H9 (cell line): ENCODE measurements at regions not wholly inside any gene's neighbourhood (a gene's known extent, or its start where the extent isn't known, plus 50 kb on each side); places are given as distances from the start of the nearest gene placed in this dataset.

Source experiments
- DNase-seq: peaks from one replicate; pipeline ENCODE4 v3.0.0-alpha.2; 2017
- H2AFZ ChIP-seq: one replicate; pipeline ENCODE4 v1.6.1; 2013; ENCODE audit warnings: mild to moderate bottlenecking, low read length, control low read depth, moderate library complexity
- H2AK5ac ChIP-seq: 2 replicates; pipeline ENCODE4 v1.6.1; 2013; ENCODE audit warnings: low read length, control low read depth, mixed read lengths; ENCODE audit not compliant: insufficient read length
- H2BK120ac ChIP-seq: one replicate; pipeline ENCODE4 v1.6.1; 2013; ENCODE audit warnings: low read depth, mild to moderate bottlenecking, low read length, control low read depth, inconsistent platforms; ENCODE audit not compliant: poor library complexity, severe bottlenecking
- H2BK12ac ChIP-seq: 2 replicates; pipeline ENCODE4 v1.6.1; 2013; ENCODE audit warnings: low read length, control low read depth, mixed read lengths, low read depth; ENCODE audit not compliant: insufficient read length
- H2BK15ac ChIP-seq: 2 replicates; pipeline ENCODE4 v1.6.1; 2013; ENCODE audit warnings: low read depth, low read length, control low read depth
- H2BK20ac ChIP-seq: one replicate; pipeline ENCODE4 v1.6.1; 2013; ENCODE audit warnings: low read depth, mild to moderate bottlenecking, low read length, control low read depth, inconsistent platforms; ENCODE audit not compliant: poor library complexity, severe bottlenecking
- H2BK5ac ChIP-seq: 2 replicates; pipeline ENCODE4 v1.6.1; 2013; ENCODE audit warnings: low read length, control low read depth, mixed read lengths; ENCODE audit not compliant: insufficient read length
- H3K14ac ChIP-seq: 2 replicates; pipeline ENCODE4 v1.6.1; 2013; ENCODE audit warnings: low read length, control low read depth; ENCODE audit not compliant: insufficient read depth
- H3K18ac ChIP-seq: 2 replicates; pipeline ENCODE4 v1.6.1; 2013; ENCODE audit warnings: low read depth, mild to moderate bottlenecking, mixed read lengths, low read length, control low read depth; ENCODE audit not compliant: insufficient read length
- H3K23ac ChIP-seq: 2 replicates; pipeline ENCODE4 v1.6.1; 2013; ENCODE audit warnings: low read length, control low read depth, mixed read lengths, low read depth; ENCODE audit not compliant: insufficient read length
- H3K23me2 ChIP-seq: 2 replicates; pipeline ENCODE4 v1.6.1; 2013; ENCODE audit warnings: low read depth, mild to moderate bottlenecking, mixed read lengths, low read length, control low read depth; ENCODE audit not compliant: insufficient read length, poor library complexity, severe bottlenecking
- H3K27ac ChIP-seq: 2 replicates; pipeline ENCODE4 v1.5.1; 2013; ENCODE audit warnings: low read length, control low read depth, mixed read lengths, low read depth; ENCODE audit not compliant: insufficient read length
- H3K27me3 ChIP-seq: 2 replicates; pipeline ENCODE4 v1.6.1; 2013; ENCODE audit warnings: low read length, control low read depth, inconsistent platforms; ENCODE audit not compliant: insufficient read depth
- H3K4ac ChIP-seq: 2 replicates; pipeline ENCODE4 v1.6.1; 2013; ENCODE audit warnings: low read depth, mild to moderate bottlenecking, control low read depth, inconsistent platforms, low read length, moderate library complexity
- H3K4me1 ChIP-seq: 2 replicates; pipeline ENCODE4 v1.6.1; 2013; ENCODE audit warnings: low read length, control low read depth, inconsistent platforms; ENCODE audit not compliant: insufficient read depth
- H3K4me2 ChIP-seq: 2 replicates; pipeline ENCODE4 v1.6.1; 2013; ENCODE audit warnings: low read length, control low read depth, mixed read lengths; ENCODE audit not compliant: insufficient read length, insufficient read depth
- H3K56ac ChIP-seq: 2 replicates; pipeline ENCODE4 v1.6.1; 2013; ENCODE audit warnings: low read depth, mild to moderate bottlenecking, mixed read lengths, low read length, control low read depth; ENCODE audit not compliant: insufficient read length
- H3K79me1 ChIP-seq: 2 replicates; pipeline ENCODE4 v1.6.1; 2013; ENCODE audit warnings: low read depth, mild to moderate bottlenecking, moderate library complexity, low read length, control low read depth, inconsistent platforms; ENCODE audit not compliant: insufficient read depth, poor library complexity, severe bottlenecking
- H3K79me2 ChIP-seq: 2 replicates; pipeline ENCODE4 v1.6.1; 2013; ENCODE audit warnings: low read length, control low read depth, inconsistent platforms; ENCODE audit not compliant: insufficient read depth
- H3K9ac ChIP-seq: 2 replicates; pipeline ENCODE4 v1.6.1; 2013; ENCODE audit warnings: low read length, control low read depth, mixed read lengths; ENCODE audit not compliant: insufficient read length; ENCODE audit errors: extremely low read depth
- H3K9me3 ChIP-seq: one replicate; pipeline ENCODE4 v1.6.1; 2013; ENCODE audit warnings: low read depth, low read length, inconsistent platforms; ENCODE audit not compliant: control insufficient read depth
- H3T11ph ChIP-seq: one replicate; pipeline ENCODE4 v1.6.1; 2013; ENCODE audit warnings: mild to moderate bottlenecking, low read length, control low read depth, inconsistent platforms
- H4K20me1 ChIP-seq: one replicate; pipeline ENCODE4 v1.6.1; 2013; ENCODE audit not compliant: control insufficient read depth, insufficient read length, insufficient read depth
- H4K5ac ChIP-seq: 2 replicates; pipeline ENCODE4 v1.6.1; 2013; ENCODE audit warnings: low read depth, mild to moderate bottlenecking, mixed read lengths, low read length, control low read depth; ENCODE audit not compliant: insufficient read length
- H4K8ac ChIP-seq: replicated peaks from 2 replicates; pipeline ENCODE4 v1.6.1; 2013; ENCODE audit warnings: low read length, control low read depth, mixed read lengths, low read depth; ENCODE audit not compliant: insufficient read length
- H4K91ac ChIP-seq: 2 replicates; pipeline ENCODE4 v1.6.1; 2013; ENCODE audit warnings: low read depth, mild to moderate bottlenecking, moderate library complexity, mixed read lengths, low read length, control low read depth; ENCODE audit not compliant: insufficient read length
- H3K27ac Mint-ChIP-seq, 3 experiments: 2 replicates in 2 of 3; 3 replicates in 1 of 3; pipeline ENCODE4 v1.8.0; 2020 to 2021; ENCODE audit warnings: mixed read lengths in 3 of 3, mild to moderate bottlenecking in 1 of 3, moderate library complexity in 1 of 3
- H3K27me3 Mint-ChIP-seq: 2 replicates; pipeline ENCODE4 v1.8.0; 2021; ENCODE audit warnings: low read depth, mild to moderate bottlenecking, moderate library complexity, mixed read lengths
- H3K36me3 Mint-ChIP-seq, 3 experiments: 2 replicates in 2 of 3; 3 replicates in 1 of 3; pipeline ENCODE4 v1.8.0; 2020 to 2021; ENCODE audit warnings: low read depth in 3 of 3, mixed read lengths in 3 of 3; ENCODE audit not compliant: insufficient read depth in 1 of 3
- H3K4me1 Mint-ChIP-seq, 2 experiments: 2 replicates each; pipeline ENCODE4 v1.8.0; 2020; ENCODE audit warnings: mixed read lengths in 2 of 2
- H3K4me3 Mint-ChIP-seq, 2 experiments: 2 replicates in 1 of 2; 3 replicates in 1 of 2; pipeline ENCODE4 v1.8.0; 2020 to 2021; ENCODE audit warnings: mild to moderate bottlenecking in 2 of 2, mixed read lengths in 2 of 2, moderate library complexity in 1 of 2
- H3K9me3 Mint-ChIP-seq, 2 experiments: 2 replicates in 1 of 2; 3 replicates in 1 of 2; pipeline ENCODE4 v1.8.0; 2020; ENCODE audit warnings: mild to moderate bottlenecking in 2 of 2, mixed read lengths in 2 of 2, moderate library complexity in 1 of 2
- CTCF ChIP-seq: fragments of 200-600 bp; sonication (generic); conservative IDR thresholded peaks from 3 replicates; pipeline ENCODE4 v1.8.0; 2021; ENCODE audit warnings: antibody characterized with exemption, mild to moderate bottlenecking
- WGBS: extraction: QIAGEN DNeasy Blood & Tissue Kit; methylation state at CpG from one replicate; pipeline ENCODE4 v1.1.7; 2013; ENCODE audit warnings: missing lambda C conversion rate, low lambda C conversion rate, mixed read lengths; ENCODE audit not compliant: insufficient read length; ENCODE audit errors: extremely low coverage; 5-methylcytosine and 5-hydroxymethylcytosine counted together

GRCh38 chr2:70011335-70011734 lies 49.9 kb upstream of the ASPRV1 start:
- no peak overlapping the region for H2BK5ac ChIP-seq
- DNase-seq, result no peak
- H4K20me1 ChIP-seq, result no peaks in the 10 kb centered on the region
- no peaks in the 10 kb centered on the region for H3K27me3 ChIP-seq
- TF ChIP-seq CTCF, result no peak
- no peak overlapping the region for H3K27ac ChIP-seq
- H2BK15ac ChIP-seq, result no peak overlapping the region
- H3K9ac ChIP-seq, result no peak overlapping the region
- no peak overlapping the region for H3T11ph ChIP-seq
- H3K27ac Mint-ChIP-seq, result peak overlapping the region in 2 of 3 experiments; percentile 4 to 38; a peak in 1 of 7 replicates
- no peak overlapping the region for H3K18ac ChIP-seq
- H3K56ac ChIP-seq, result no peak overlapping the region
- no peak overlapping the region for H2AK5ac ChIP-seq
- H2AFZ ChIP-seq, result no peak overlapping the region
- H3K23me2 ChIP-seq, result no peaks in the 10 kb centered on the region
- peaks cover 2% of the 10 kb centered on the region; the same call in 1 of the 2 replicates for H3K4me1 ChIP-seq
- peaks cover 0 to 4% (median 2%) of the 10 kb centered on the region in 3 experiments; a peak in 3 of 7 replicates for H3K36me3 Mint-ChIP-seq
- H3K4ac ChIP-seq, result no peak overlapping the region
- H4K91ac ChIP-seq, result no peak overlapping the region
- no peak overlapping the region for H3K23ac ChIP-seq
- H3K4me3 Mint-ChIP-seq, result no peak overlapping the region
- H3K79me1 ChIP-seq, result no peaks in the 10 kb centered on the region
- no CpG with 5 or more reads among the region's 4 CpGs for WGBS
- no peaks in the 10 kb centered on the region for H3K27me3 Mint-ChIP-seq
- no peak overlapping the region for H3K4me2 ChIP-seq
- H4K5ac ChIP-seq, result no peak overlapping the region
- H4K8ac ChIP-seq, result no peak overlapping the region
- H2BK20ac ChIP-seq, result no peak overlapping the region
- H3K9me3 ChIP-seq, result no peaks in the 10 kb centered on the region
- no peak overlapping the region for H3K14ac ChIP-seq
- no peak overlapping the region for H2BK120ac ChIP-seq
- H2BK12ac ChIP-seq, result no peak overlapping the region
- H3K9me3 Mint-ChIP-seq, result no peaks in the 10 kb centered on the region
- no peaks in the 10 kb centered on the region for H3K79me2 ChIP-seq
- H3K4me1 Mint-ChIP-seq, result peaks cover 10 to 11% of the 10 kb centered on the region in 2 experiments
